H1 (cell line): ENCODE measurements at regions not wholly inside any gene's neighbourhood (a gene's known extent, or its start where the extent isn't known, plus 50 kb on each side); places are given as distances from the start of the nearest gene placed in this dataset.

ENCODE experiments used
- CTCF ChIA-PET: fragments of 300-600 bp; sonication (Branson Sonifier 250); formaldehyde crosslinking; loops from one replicate; lab custom pipeline; 2021; ENCODE audit not compliant: partially characterized antibody; lab: Charles Lee
- POLR2A ChIA-PET: fragments of 300-600 bp; sonication (Branson Sonifier 250); formaldehyde crosslinking; loops from one replicate; lab custom pipeline; 2021; ENCODE audit warnings: inconsistent platforms; ENCODE audit not compliant: partially characterized antibody; lab: Charles Lee
- DNase-seq, 2 experiments: peaks; one replicate each; pipeline versions ENCODE4 v3.0.0 to v3.0.0-alpha.2; 2010 to 2022; ENCODE audit warnings: low spot score in 2 of 2, low read depth in 1 of 2, mixed read lengths in 1 of 2
- FAIRE-seq: peaks from 2 replicates; lab custom pipeline; 2011; peaks lifted over from hg19 to GRCh38; lab: Jason Lieb, UNC
- H2AFZ ChIP-seq: 2 replicates; pipeline ENCODE4 v1.8.1; 2012; ENCODE audit warnings: low read length, inconsistent platforms
- H2AK5ac ChIP-seq: 2 replicates; pipeline ENCODE4 v1.6.1; 2013; ENCODE audit warnings: low read depth, low read length
- H2BK120ac ChIP-seq: replicated peaks from 2 replicates; pipeline ENCODE3; 2013; ENCODE audit warnings: low read depth, low read length, inconsistent platforms
- H2BK12ac ChIP-seq: 2 replicates; pipeline ENCODE4 v1.6.1; 2013; ENCODE audit warnings: low read depth, low read length
- H2BK15ac ChIP-seq: 2 replicates; pipeline ENCODE4 v1.6.1; 2013; ENCODE audit warnings: low read length
- H2BK20ac ChIP-seq: 2 replicates; pipeline ENCODE4 v1.6.1; 2013; ENCODE audit warnings: low read length
- H2BK5ac ChIP-seq: 2 replicates; pipeline ENCODE4 v1.6.1; 2013; ENCODE audit warnings: low read depth, low read length
- H3K14ac ChIP-seq: 2 replicates; pipeline ENCODE4 v1.6.1; 2013; ENCODE audit warnings: inconsistent platforms; ENCODE audit not compliant: insufficient read length
- H3K18ac ChIP-seq: 2 replicates; pipeline ENCODE4 v1.6.1; 2013; ENCODE audit warnings: low read length; ENCODE audit errors: extremely low read depth
- H3K23ac ChIP-seq: 2 replicates; pipeline ENCODE4 v1.6.1; 2013; ENCODE audit warnings: inconsistent platforms; ENCODE audit not compliant: insufficient read length
- H3K23me2 ChIP-seq: 2 replicates; pipeline ENCODE4 v1.6.1; 2013; ENCODE audit warnings: low read depth, low read length
- H3K27ac ChIP-seq: 2 replicates; pipeline ENCODE4 v1.6.1; 2011; ENCODE audit warnings: low read depth, low read length, inconsistent platforms
- H3K27me3 ChIP-seq, 4 experiments: replicated peaks in 1 of 4; 1 replicate in 1 of 4; 2 replicates in 3 of 4; pipeline versions ENCODE4 v1.6.1 to v1.8.1; 2011 to 2013; ENCODE audit warnings: low read length in 3 of 4, mild to moderate bottlenecking in 3 of 4, inconsistent platforms in 2 of 4, mixed read lengths in 2 of 4, moderate library complexity in 1 of 4; ENCODE audit not compliant: control insufficient read depth in 3 of 4, insufficient read depth in 3 of 4; ENCODE audit errors: extremely low read depth in 1 of 4
- H3K36me3 ChIP-seq, 4 experiments: 2 replicates each; pipeline versions ENCODE4 v1.6.1 to v1.8.1; 2011 to 2013; ENCODE audit warnings: mild to moderate bottlenecking in 4 of 4, low read length in 3 of 4, moderate library complexity in 2 of 4, control low read depth in 1 of 4, inconsistent platforms in 1 of 4; ENCODE audit not compliant: insufficient read depth in 4 of 4, control insufficient read depth in 2 of 4
- H3K4ac ChIP-seq: replicated peaks from 2 replicates; pipeline ENCODE3; 2013; ENCODE audit warnings: low read length, low read depth, mixed read lengths, inconsistent platforms; ENCODE audit not compliant: insufficient read length
- H3K4me1 ChIP-seq, 4 experiments: replicated peaks in 1 of 4; 1 replicate in 1 of 4; 2 replicates in 3 of 4; pipeline versions ENCODE4 v1.6.1 to v1.8.1; 2011 to 2013; ENCODE audit warnings: low read length in 3 of 4, inconsistent platforms in 2 of 4, mixed read lengths in 1 of 4; ENCODE audit not compliant: insufficient read depth in 4 of 4, control insufficient read depth in 3 of 4
- H3K4me2 ChIP-seq, 2 experiments: 2 replicates each; pipeline versions ENCODE4 v1.6.1 to v1.8.1; 2011 to 2013; ENCODE audit warnings: low read depth in 2 of 2, low read length in 2 of 2, control low read depth in 1 of 2, inconsistent platforms in 1 of 2, mild to moderate bottlenecking in 1 of 2; ENCODE audit not compliant: insufficient read depth in 1 of 2
- H3K4me3 ChIP-seq, 4 experiments: fragments of 200-600, 300-600 bp in 1 of 4; sonication (generic), shearing (Covaris generic), sonication (Bioruptor Twin) in 1 of 4; 2 replicates each; pipeline versions ENCODE4 v1.5.1 to v1.8.1; 2011 to 2016; ENCODE audit warnings: low read length in 4 of 4, low read depth in 3 of 4, control low read depth in 2 of 4, inconsistent platforms in 2 of 4, mild to moderate bottlenecking in 2 of 4, mixed read lengths in 1 of 4, moderate library complexity in 1 of 4; ENCODE audit not compliant: insufficient read depth in 2 of 4; ENCODE audit errors: extremely low read depth in 1 of 4
- H3K56ac ChIP-seq: replicated peaks from 2 replicates; pipeline ENCODE3; 2013; ENCODE audit warnings: low read depth, mild to moderate bottlenecking, mixed read lengths, low read length, inconsistent platforms; ENCODE audit not compliant: insufficient read length
- H3K79me1 ChIP-seq: 2 replicates; pipeline ENCODE4 v1.6.1; 2013; ENCODE audit warnings: low read depth, low read length, control low read depth
- H3K79me2 ChIP-seq, 2 experiments: 2 replicates each; pipeline versions ENCODE4 v1.6.1 to v1.8.1; 2012 to 2013; ENCODE audit warnings: low read length in 2 of 2, mild to moderate bottlenecking in 2 of 2, inconsistent platforms in 1 of 2; ENCODE audit not compliant: insufficient read depth in 2 of 2, control insufficient read depth in 1 of 2
- H3K9ac ChIP-seq, 4 experiments: replicated peaks in 1 of 4; 1 replicate in 1 of 4; 2 replicates in 3 of 4; pipeline versions ENCODE4 v1.6.1 to v1.8.1; 2011 to 2013; ENCODE audit warnings: low read depth in 3 of 4, low read length in 3 of 4, control low read depth in 2 of 4, mild to moderate bottlenecking in 2 of 4, moderate library complexity in 2 of 4, inconsistent platforms in 1 of 4; ENCODE audit errors: extremely low read depth in 1 of 4
- H3K9me3 ChIP-seq, 2 experiments: 2 replicates each; pipeline versions ENCODE4 v1.6.1 to v1.8.1; 2012 to 2013; ENCODE audit warnings: mild to moderate bottlenecking in 2 of 2, moderate library complexity in 2 of 2, control low read depth in 1 of 2, inconsistent platforms in 1 of 2, low read depth in 1 of 2, low read length in 1 of 2, mixed read lengths in 1 of 2; ENCODE audit not compliant: insufficient read depth in 2 of 2
- H4K20me1 ChIP-seq, 2 experiments: replicated peaks in 1 of 2; 2 replicates each; pipeline versions ENCODE3 to v1.8.1; 2011 to 2013; ENCODE audit warnings: inconsistent platforms in 2 of 2, low read length in 2 of 2, mild to moderate bottlenecking in 1 of 2; ENCODE audit not compliant: insufficient read depth in 2 of 2, control insufficient read depth in 1 of 2
- H4K5ac ChIP-seq: 2 replicates; pipeline ENCODE4 v1.6.1; 2013; ENCODE audit warnings: low read length, low read depth, mixed read lengths, inconsistent platforms; ENCODE audit not compliant: insufficient read length
- H4K8ac ChIP-seq: 2 replicates; pipeline ENCODE4 v1.8.0; 2013; ENCODE audit warnings: mild to moderate bottlenecking, moderate library complexity, low read length, inconsistent platforms; ENCODE audit not compliant: insufficient read depth; ENCODE audit errors: extremely low read depth
- H4K91ac ChIP-seq: replicated peaks from 2 replicates; pipeline ENCODE3; 2013; ENCODE audit warnings: low read length, mixed read lengths, inconsistent platforms; ENCODE audit not compliant: insufficient read length
- BCL11A ChIP-seq, 2 experiments: IDR thresholded peaks; one replicate each; pipeline ENCODE4 v1.6.1; 2011; ENCODE audit warnings: low read depth in 2 of 2, low read length in 2 of 2, mild to moderate bottlenecking in 2 of 2
- BRCA1 ChIP-seq: IDR thresholded peaks from 2 replicates; pipeline ENCODE4 v1.6.1; 2012; ENCODE audit warnings: low read depth, low read length, improper control_type of control experiment
- CHD1 ChIP-seq: IDR thresholded peaks from 2 replicates; pipeline ENCODE4 v1.6.1; 2012; ENCODE audit warnings: low read depth, low read length, improper control_type of control experiment
- GABPA ChIP-seq: IDR thresholded peaks from 2 replicates; pipeline ENCODE4 v1.6.1; 2011; ENCODE audit warnings: mild to moderate bottlenecking, low read length, moderate library complexity, borderline replicate concordance; ENCODE audit not compliant: insufficient read depth
- KDM1A ChIP-seq: fragments of 200-600, 300-600 bp; sonication (generic); IDR thresholded peaks from 2 replicates; pipeline ENCODE4 v1.7.1; 2016; ENCODE audit warnings: mild to moderate bottlenecking, low read length, borderline replicate concordance
- KDM4A ChIP-seq: IDR thresholded peaks from one replicate; pipeline ENCODE4 v1.7.1; 2012; ENCODE audit warnings: low read depth, mild to moderate bottlenecking, moderate library complexity, low read length, inconsistent platforms; ENCODE audit not compliant: severe bottlenecking
- MAFK ChIP-seq: IDR thresholded peaks from 2 replicates; pipeline ENCODE4 v1.6.1; 2012; ENCODE audit warnings: low read depth, mild to moderate bottlenecking, improper control_type of control experiment, low read length
- NRF1 ChIP-seq: IDR thresholded peaks from 2 replicates; pipeline ENCODE4 v1.6.1; 2011; ENCODE audit warnings: mild to moderate bottlenecking, low read depth, low read length, improper control_type of control experiment
- POLR2AphosphoS5 ChIP-seq: IDR thresholded peaks from 2 replicates; pipeline ENCODE4 v1.6.1; 2011; ENCODE audit warnings: low read depth, low read length
- SAP30 ChIP-seq: fragments of 300-600 bp; sonication (generic); IDR thresholded peaks from 2 replicates; pipeline ENCODE4 v1.7.1; 2012; ENCODE audit warnings: low read length, moderate library complexity, mild to moderate bottlenecking, inconsistent platforms; ENCODE audit not compliant: insufficient read depth, insufficient replicate concordance
- SIX5 ChIP-seq: IDR thresholded peaks from 2 replicates; pipeline ENCODE4 v1.6.1; 2011; ENCODE audit warnings: mild to moderate bottlenecking, low read depth, low read length
- SP2 ChIP-seq: IDR thresholded peaks from 2 replicates; pipeline ENCODE4 v1.6.1; 2012; ENCODE audit warnings: mild to moderate bottlenecking, low read length, inconsistent platforms
- TAF1 ChIP-seq: IDR thresholded peaks from 2 replicates; pipeline ENCODE4 v1.6.1; 2011; ENCODE audit warnings: mild to moderate bottlenecking, low read depth, low read length
- WGBS, 2 experiments: shearing (Covaris generic) in 1 of 2; methylation state at CpG; one replicate each; pipeline versions ENCODE4 v1.1.6 to v1.1.7; 2013 to 2015; ENCODE audit warnings: low lambda C conversion rate in 2 of 2, mixed read lengths in 2 of 2, inconsistent platforms in 1 of 2, low coverage in 1 of 2, missing lambda C conversion rate in 1 of 2; ENCODE audit not compliant: insufficient replicate concordance in 2 of 2, insufficient coverage in 1 of 2, insufficient read length in 1 of 2; ENCODE audit errors: extremely low coverage in 1 of 2, missing lambda C conversion rate in 1 of 2; 5-methylcytosine and 5-hydroxymethylcytosine counted together
- TF ChIP-seq, protein P1 (sequence below): IDR thresholded peaks from 2 replicates; pipeline ENCODE4 v1.6.1; 2012; ENCODE audit warnings: low read length, inconsistent platforms

DNA sequence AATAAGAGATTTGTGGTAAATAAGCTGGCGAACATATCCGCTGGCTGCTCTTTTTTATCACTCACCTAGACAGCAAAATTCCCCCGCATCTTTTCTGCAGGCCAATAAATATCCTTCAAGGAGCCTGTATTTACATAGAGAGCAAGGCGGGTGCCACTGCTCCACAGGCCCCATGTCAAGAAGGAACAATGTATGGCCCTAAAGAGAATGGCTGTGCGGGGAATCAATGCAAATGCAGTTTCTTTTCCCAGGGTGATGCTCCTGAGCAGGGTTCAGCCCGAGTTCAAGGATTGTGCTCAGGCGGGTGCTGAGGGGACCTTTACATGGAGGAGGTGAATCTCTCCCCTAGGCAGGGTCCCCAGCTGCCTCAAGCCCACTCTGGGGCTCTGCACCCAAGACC lies 494.2 kb upstream of the ZMIZ1 start:
- Histone ChIP-seq H3K14ac (no peak overlapping the region), H3K23me2 (no peaks in the 10 kb centered on the region), H2BK12ac (no peak overlapping the region), H3K79me1 (no peaks in the 10 kb centered on the region), H3K27me3 (0 out of 7 replicates have a peak, but pooled peaks cover 0 to 2% (median 0%) of the 10 kb centered on the region in 4 experiments), H3K23ac (no peak overlapping the region), H3K36me3 (no peaks in the 10 kb centered on the region), H3K4me1 (no peaks in the 10 kb centered on the region), H2BK15ac (no peak overlapping the region), H2BK5ac (no peak overlapping the region), H4K20me1 (no peaks in the 10 kb centered on the region), H2AFZ (no peak overlapping the region), H4K8ac (no peak overlapping the region), H3K27ac (no peak overlapping the region), H2AK5ac (no peak overlapping the region), H3K18ac (no peak overlapping the region), H3K4me2 (no peak overlapping the region), H2BK20ac (no peak overlapping the region), H3K79me2 (no peaks in the 10 kb centered on the region), H4K91ac (no peak overlapping the region), H3K4ac (no peak overlapping the region), H2BK120ac (no peak overlapping the region), H3K56ac (no peak overlapping the region), H3K4me3 (no peak overlapping the region), H3K9me3 (no peaks in the 10 kb centered on the region), H3K9ac (no peak overlapping the region), H4K5ac (no peak overlapping the region)
- FAIRE-seq (no peak), DNase-seq (no peak)
- WGBS, 2 experiments: 94% methylated on average over 7 of the region's 7 CpGs; no CpG with 5 or more reads in 1 of the 2 experiments
- ChIA-PET CTCF (no interaction called here), POLR2A (no interaction called here)
- TF ChIP-seq TAF1: no peak
- no peak for TF ChIP-seq KDM4A
- TF ChIP-seq BRCA1: no peak
- TF ChIP-seq NRF1: no peak
- TF ChIP-seq CHD1: no peak
- TF ChIP-seq SAP30: no peak
- no peak for TF ChIP-seq SIX5
- no peak for TF ChIP-seq BCL11A (IDR thresholded peaks at IDR 0.05; ENCODE audit: low read depth in 2 of 2, low read length in 2 of 2)
- no peak for TF ChIP-seq SP2
- TF ChIP-seq, protein P1, sequence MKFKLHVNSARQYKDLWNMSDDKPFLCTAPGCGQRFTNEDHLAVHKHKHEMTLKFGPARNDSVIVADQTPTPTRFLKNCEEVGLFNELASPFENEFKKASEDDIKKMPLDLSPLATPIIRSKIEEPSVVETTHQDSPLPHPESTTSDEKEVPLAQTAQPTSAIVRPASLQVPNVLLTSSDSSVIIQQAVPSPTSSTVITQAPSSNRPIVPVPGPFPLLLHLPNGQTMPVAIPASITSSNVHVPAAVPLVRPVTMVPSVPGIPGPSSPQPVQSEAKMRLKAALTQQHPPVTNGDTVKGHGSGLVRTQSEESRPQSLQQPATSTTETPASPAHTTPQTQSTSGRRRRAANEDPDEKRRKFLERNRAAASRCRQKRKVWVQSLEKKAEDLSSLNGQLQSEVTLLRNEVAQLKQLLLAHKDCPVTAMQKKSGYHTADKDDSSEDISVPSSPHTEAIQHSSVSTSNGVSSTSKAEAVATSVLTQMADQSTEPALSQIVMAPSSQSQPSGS: no peak
- TF ChIP-seq MAFK: no peak
- TF ChIP-seq POLR2AphosphoS5: no peak
- no peak for TF ChIP-seq KDM1A
- no peak for TF ChIP-seq GABPA
